H54 (cell line): ENCODE measurements at regions not wholly inside any gene's neighbourhood (a gene's known extent, or its start where the extent isn't known, plus 50 kb on each side); places are given as distances from the start of the nearest gene placed in this dataset.
"Not testable (repeated sequence)": the region's sequence is repeated elsewhere in the genome, so short reads cannot be mapped to it uniquely, and the experiment has no call there.

Experiments used
- DNase-seq: peaks from one replicate; pipeline ENCODE4 v3.0.0; 2011; ENCODE audit warnings: low spot score, mixed read lengths; ENCODE audit not compliant: insufficient read length
- FAIRE-seq: peaks from 3 replicates; lab custom pipeline; 2011; peaks lifted over from hg19 to GRCh38; lab: Jason Lieb, UNC
- POLR2A ChIP-seq: IDR thresholded peaks from 2 replicates; pipeline ENCODE4 v1.6.1; 2011; ENCODE audit warnings: low read depth, mild to moderate bottlenecking, low read length

DNA sequence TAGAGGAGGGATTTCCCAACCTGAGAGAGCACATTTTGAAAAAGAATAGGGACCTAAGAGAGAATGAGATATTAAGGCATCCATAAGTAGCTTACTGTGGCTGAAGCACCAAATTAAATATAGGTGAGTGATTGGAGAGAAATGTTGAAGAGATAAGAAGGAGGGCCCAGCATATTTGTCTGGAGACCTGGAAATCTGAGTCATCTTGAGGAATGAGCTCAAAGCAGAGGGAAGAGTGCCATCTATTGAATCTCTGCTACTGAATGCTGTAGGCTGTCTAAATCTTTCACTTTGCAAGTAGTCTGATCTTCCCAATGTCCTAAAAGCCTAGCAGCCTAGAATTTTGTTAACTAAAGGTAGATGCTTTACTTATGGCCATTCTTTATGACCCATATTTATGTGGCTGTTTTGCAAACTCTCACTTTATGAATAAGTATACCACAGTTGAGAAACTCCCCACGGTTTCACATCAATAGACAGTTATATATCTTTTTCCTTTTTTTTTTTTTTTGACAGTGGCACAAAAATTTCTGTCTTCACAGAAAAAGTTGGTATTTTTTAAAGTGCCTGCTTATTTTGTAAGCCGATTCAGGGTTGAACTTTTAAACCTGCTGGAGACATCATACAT lies 2093.5 kb downstream of the LRRC4C start:
- TF ChIP-seq POLR2A, result no peak
- FAIRE-seq (peak; percentile 94), DNase-seq (peak; percentile 26)

DNA sequence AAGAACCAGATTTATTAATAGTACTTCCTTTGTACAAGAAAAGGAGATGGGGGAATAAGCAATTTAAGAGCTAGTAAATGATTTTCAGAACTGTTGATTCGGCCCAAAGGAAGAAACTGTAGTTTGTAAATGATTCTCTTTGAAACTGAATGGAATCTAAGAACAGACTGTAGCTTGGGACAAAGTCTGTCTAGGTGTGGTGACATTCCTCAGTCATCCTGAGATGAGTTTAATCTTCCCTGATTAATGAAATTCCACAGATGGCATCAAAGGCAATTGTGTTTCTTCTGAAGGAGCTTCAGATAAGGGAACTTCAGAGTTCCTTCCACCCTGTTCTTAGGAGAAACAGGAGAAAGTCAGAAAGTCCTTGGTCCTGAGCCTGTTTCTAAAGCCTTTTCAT lies 2095.9 kb downstream of the LRRC4C start:
- FAIRE-seq (no peak), DNase-seq (no peak)
- TF ChIP-seq POLR2A, result no peak

GRCh38 chr11:39361557-39361956 lies 2097.9 kb downstream of the LRRC4C start:
- TF ChIP-seq POLR2A, result no peak
- FAIRE-seq (no peak), DNase-seq (no peak)

- DNase-seq (no peak), FAIRE-seq (no peak)
- no peak for TF ChIP-seq POLR2A
Observed at GRCh38 chr11:39345834-39346442, 2113.5 kb downstream of the LRRC4C start.

DNA sequence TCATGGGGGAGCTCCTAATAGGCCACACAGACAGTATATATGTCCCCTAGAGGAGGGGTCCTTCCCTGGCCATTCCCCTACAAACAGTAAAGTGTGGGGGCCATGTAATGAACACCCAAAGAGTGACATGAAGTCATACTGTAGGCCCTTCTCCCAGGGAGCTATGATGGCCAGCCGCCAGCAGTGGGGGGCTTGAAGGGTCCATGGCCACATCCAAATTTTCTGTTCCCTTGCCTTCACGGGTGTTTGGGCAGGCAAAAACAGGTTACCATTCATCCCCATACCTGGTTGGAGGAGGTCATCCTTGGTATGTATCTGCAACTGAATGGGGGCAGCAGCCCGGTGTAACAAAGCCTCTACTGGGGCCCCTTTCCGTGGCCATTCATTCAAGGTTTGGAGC lies 2118.0 kb downstream of the LRRC4C start:
- no peak for FAIRE-seq
- no peak for DNase-seq
- TF ChIP-seq POLR2A, result no peak

- DNase-seq, FAIRE-seq: not testable (repeated sequence)
Observed at GRCh38 chr11:39333006-39333405, 2126.4 kb downstream of the LRRC4C start.

GRCh38 chr11:39327302-39327701 lies 2132.2 kb downstream of the LRRC4C start:
- FAIRE-seq, result no peak
- no peak for DNase-seq
- TF ChIP-seq POLR2A, result no peak

DNA sequence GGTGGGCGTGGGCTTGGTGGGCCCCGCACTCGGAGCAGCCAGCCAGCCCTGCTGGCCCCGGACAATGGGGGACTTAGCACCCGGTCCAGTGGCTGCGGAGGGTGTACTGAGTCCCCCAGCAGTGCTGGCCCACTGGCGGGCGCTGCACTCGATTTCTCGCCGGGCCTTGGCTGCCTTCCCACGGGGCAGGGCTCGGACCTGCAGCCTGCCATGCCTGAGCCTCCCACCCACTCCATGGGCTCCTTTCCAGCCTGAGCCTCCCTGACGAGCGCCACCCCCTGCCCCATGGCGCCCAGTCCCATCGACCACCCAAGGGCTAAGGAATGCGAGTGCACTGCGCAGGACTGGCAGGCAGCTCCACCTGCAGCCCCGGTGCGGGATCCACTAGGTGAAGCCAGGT lies 2147.6 kb downstream of the LRRC4C start:
- not testable (repeated sequence) for FAIRE-seq, DNase-seq

DNA sequence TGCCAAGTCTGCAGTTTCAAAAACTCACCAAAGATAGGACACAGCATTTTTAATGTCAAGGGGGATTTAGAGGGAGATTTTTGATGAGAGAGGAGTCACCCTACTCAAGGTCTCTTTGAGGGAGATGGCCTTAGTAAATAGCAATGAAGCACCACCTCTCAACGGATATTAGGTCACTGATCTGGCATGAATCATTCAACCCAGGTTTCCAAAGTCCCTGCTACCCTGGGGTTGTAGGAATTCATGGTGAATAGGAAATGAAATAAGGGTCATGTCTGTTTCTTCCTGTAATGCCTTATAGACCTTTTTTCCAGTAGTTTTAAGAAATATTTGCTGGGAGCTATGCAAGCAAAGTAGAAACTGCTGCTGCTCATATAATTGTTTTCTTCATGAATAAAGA lies 2154.9 kb downstream of the LRRC4C start:
- no peak for DNase-seq
- TF ChIP-seq POLR2A, result no peak

GRCh38 chr11:39294648-39295047 lies 2164.8 kb downstream of the LRRC4C start:
- DNase-seq (no peak), FAIRE-seq (no peak)
- TF ChIP-seq POLR2A, result no peak

More for the DNA sequence above, 2154.9 kb downstream of the LRRC4C start:
- no peak for FAIRE-seq

DNA sequence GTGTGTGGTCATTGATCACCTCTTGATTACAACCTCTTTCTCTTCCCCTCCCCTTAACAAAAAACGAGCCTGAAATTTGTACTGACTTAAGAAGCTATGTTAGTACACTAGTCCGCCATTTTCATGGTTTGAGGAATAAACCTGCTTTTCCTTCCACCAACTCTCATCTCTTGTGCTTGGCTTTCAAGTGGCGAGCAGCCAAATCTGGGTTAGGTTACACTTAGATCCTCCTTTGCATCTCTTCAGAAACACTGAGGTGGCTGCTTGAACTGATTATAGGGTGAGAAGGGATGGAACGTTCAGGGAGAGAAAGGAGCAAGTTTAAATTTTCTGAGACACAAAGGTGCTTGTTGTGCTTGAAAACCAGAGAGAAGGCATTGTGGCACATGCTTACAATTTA lies 2171.4 kb downstream of the LRRC4C start:
- FAIRE-seq, result no peak
- no peak for TF ChIP-seq POLR2A
- DNase-seq, result no peak

DNA sequence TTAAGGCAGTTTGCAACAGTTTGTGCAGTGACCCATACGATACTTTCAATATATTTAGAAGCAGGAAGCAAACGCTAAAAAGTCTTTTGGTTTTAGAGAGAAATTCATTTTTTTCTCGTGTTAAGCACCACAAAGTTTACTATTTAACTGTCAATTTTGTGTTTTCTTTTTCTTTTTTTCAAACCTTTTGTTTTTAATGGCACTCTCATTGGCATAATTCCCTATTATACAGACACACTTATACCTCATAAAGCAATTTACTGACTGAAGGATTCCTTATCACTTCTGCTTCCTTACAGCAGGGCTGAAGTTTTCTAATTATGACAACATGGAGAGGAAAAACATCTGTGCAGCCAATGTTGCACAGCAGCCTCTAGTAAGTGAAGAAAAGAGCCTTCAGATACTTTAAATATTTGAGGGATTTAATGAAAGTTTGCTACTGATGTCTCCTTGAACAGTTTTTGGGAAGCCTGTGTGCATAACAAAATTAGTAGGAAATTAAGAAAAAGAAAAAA lies 2191.2 kb downstream of the LRRC4C start:
- FAIRE-seq (no peak), DNase-seq (no peak)
- no peak for TF ChIP-seq POLR2A

GRCh38 chr11:39255648-39256047 lies 2203.8 kb downstream of the LRRC4C start:
- DNase-seq, result no peak
- FAIRE-seq, result no peak
- TF ChIP-seq POLR2A, result no peak

- FAIRE-seq (no peak), DNase-seq (no peak)
- TF ChIP-seq POLR2A, result no peak
Observed at GRCh38 chr11:39249566-39250365, 2209.7 kb downstream of the LRRC4C start.
